IPS-11a (cell line): ENCODE measurements at regions not wholly inside any gene's neighbourhood (a gene's known extent, or its start where the extent isn't known, plus 50 kb on each side); places are given as distances from the start of the nearest gene placed in this dataset.
"Not testable (repeated sequence)": the region's sequence is repeated elsewhere in the genome, so short reads cannot be mapped to it uniquely, and the experiment has no call there.

Source experiments
- H3K4me3 ChIP-seq: one replicate; pipeline ENCODE4 v1.5.1; 2013; ENCODE audit warnings: low read depth, low read length, control low read depth

DNA sequence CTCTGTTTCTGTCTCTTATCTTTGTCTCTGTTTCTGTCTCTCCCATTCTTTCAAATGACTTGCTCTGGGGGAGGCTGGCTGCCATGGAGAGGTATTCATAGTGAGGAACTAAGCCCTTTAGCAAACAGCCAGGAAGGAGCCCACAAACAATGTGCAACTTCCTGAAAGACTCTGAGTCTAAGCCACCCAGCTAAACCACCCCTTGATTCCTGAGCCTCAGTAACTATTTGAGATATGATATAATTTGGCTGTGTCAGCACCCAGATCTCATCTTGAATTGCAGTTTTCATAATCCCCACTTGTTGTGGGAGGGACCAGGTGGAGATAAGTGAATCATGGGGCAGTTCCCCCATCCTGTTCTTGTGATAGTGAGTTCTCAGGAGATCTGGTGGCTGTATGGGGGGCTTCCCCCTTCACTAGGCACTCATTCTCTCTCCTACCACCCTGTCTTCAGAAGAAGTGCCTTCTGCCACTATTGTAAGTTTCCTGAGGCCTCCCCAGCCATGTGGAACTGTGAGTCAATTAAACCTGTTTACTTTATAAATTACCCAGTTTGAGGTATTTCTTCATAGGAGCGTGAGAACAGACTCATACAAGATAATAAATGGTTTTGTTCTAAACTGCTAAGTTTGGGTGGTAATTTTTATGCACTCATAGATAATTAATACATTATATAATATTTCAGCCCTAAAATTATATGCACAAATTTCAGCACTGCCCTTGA is 121.2 kb upstream of the FOXP2 start:
- no peak overlapping the region for H3K4me3 ChIP-seq

DNA sequence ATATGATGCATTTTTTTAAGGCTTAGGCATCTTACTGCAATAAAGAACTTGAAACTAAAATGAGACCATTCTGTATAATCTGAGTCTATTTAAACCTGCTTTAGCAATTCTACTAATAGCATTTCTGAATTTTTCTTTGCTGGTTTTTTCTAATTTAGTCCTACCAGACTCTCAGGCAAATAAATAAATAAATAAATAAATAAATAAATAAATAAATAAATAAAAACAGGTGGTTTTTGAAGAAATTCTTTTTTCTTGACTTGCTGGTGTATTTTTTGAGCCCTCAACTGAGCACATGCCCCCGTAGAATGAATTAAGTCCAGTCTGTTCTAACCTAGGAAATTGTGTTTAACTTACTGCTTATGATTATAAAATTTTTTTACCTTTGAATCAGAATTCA is 134.7 kb upstream of the FOXP2 start:
- no peak overlapping the region for H3K4me3 ChIP-seq

DNA sequence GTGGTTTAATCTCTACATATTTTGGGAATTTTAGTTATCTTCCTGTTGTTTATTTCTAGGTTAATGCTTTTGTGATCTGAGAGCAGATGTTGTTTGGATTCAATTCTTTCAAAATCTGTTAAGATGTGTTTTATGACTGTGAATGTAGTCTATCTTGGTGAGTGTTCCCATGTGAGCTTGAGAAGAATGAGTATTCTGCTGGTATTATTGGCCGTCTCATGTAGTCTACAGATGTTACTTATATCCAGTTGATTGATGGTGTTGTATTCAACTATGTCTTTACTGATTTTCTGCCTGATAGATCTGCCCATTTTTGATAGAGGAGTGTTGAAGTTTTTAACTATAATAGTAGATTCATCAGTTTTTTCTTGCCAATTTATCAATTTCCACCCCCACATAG is 141.4 kb upstream of the FOXP2 start:
- H3K4me3 ChIP-seq, result no peak overlapping the region

DNA sequence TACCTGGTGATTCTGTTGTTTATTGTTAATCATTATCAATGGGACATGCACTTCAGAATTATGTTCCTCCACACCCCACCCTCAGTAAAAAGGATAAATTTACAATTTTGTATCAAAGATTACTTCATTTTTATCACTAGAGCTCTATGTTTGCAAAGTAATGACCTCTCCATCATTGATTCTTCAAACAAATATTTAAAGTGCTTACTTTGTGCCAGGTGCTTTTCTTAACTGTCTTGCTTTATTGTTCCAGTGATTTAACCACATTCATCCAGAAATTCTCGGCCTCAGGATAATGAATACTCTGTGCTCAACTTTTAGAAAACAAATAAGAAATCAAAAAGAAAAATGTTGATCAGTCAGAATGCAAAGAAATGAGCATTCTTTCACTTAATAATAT is 144.9 kb upstream of the FOXP2 start:
- no peak overlapping the region for H3K4me3 ChIP-seq

DNA sequence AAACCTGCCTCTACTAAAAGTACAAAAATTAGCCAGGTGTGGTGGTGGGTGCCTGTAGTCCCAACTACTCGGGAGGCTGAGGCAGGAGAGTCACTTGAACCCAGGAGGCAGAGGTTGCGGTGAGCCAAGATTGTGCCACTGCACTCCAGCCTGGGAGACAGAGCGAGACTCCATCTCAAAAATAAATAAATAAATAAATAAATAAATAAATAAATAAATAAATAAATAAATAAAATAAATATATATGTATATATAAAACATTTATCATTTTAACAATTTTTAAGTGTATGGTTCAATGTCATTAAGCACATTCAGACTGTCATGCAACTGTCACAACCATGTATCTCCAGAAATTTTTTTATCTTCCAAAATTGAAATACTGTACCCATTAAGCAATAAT is 147.1 kb upstream of the FOXP2 start:
- not testable (repeated sequence) for H3K4me3 ChIP-seq

DNA sequence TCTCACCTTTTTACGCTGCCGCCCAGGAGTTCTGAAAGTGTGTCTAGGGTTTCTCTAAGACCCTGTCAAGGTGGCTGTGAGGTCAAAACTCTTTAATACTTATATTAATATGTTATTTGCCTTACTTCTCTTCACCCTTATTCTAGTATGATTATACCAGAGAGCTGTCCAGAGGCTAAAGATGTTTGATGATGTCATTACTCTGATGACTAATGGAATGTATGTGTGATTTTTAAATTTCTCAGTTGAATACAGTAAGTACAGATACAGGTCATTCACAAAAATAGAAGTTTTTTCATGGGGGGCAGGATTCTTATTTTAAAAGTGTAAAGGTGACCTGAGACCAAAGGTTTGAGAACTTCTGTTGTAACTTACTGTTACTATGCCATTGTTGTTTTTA is 150.6 kb upstream of the FOXP2 start:
- no peak overlapping the region for H3K4me3 ChIP-seq

DNA sequence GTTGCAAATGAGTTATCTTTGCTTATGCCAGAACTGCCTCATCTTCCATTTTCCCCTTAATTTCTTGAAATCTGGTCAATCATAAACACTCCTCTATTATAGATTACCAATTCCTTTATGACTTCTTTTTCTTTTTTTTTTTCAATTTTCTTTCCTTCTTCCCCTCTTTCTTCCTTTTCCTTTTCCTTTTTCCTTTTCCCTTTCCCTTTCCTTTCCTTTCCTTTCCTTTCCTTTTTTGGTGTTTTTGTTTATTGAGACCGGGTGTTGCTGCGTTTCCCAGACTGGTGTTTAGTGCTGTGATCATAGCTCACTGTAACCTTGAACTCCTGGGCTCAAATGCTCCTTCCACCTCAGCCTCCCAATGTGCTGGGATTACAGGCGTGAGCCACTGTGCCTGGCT is 151.4 kb upstream of the FOXP2 start:
- no peak overlapping the region for H3K4me3 ChIP-seq

DNA sequence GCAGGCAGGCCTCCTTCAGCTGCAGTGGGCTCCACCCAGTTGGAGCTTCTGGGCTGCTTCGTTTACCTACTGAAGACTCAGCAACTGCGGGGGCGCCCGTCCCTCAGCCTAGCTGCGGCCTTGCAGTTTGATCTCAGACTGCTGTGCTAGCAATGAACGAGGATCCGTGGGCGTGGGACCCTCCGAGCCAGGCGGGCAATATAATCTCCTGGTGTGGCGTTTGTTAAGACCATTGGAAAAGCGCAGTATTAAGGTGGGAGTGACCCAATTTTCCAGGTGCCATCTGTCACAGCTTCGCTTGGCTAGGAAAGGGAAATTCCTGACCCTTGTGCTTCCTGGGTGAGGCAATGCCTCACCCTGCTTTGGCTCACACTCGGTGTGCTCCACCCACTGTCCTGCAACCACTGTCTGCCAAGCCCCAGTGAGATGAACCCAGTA is 159.2 kb upstream of the FOXP2 start:
- no peak overlapping the region for H3K4me3 ChIP-seq

DNA sequence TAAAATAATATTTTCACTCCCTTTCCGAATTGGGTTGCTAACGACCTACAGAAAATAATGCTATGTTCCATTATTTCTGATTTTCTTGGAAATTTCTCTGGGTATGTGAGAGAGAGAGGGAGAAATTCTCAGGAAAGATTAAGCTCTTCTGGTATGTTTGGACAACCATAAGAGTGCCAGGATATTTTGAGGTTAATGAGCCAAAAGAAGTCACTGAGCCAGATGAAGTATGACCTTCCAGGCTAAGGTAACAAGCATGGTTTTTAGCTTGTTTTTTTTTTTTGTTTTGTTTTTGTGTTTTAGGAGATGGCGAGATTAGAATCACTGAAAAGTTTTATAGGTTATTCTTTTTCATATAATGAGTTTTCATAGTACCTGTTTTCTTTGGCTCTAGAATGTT is 171.0 kb upstream of the FOXP2 start:
- H3K4me3 ChIP-seq, result no peak overlapping the region

DNA sequence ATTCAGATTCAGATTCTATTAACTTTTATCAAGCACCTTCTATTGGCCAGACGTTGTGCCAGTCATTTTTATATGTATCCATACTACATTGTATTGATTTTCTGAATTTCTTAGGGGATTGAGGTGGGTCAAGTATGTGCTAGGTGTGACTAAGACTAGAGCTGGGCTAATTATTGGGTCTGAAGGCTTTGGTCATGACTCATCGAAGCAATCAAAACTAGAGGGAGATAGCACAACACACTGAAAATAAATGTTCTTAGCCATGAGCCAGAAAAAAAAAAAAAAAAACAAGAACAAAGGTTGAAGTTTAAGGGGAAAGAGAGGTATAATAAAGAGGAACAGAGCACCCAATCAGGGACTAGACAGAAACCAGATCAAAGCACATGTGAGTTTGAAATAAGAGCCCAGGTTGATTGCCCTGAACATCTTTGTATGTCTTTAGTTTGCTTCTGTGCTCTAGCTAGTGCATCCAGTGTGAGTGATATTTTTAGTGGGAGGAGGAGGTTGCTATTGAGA is 171.6 kb upstream of the FOXP2 start:
- no peak overlapping the region for H3K4me3 ChIP-seq

DNA sequence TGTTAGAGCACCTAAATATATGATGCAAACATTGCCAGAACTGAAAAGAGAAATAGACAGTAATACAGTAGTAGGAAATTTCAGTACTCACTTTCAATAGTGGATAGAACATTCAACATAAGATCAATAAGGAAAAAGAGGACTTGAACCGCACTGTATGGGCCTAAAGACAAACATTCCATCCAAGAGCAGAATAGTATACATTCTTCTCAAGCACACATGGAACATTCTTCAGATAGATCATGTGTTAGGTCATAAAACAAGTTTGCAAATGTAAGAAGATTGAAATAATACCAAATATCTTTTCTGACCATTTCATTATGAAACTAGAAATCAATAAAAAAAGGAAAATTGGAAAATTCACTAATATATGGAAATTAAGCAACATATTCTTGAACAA is 185.4 kb upstream of the FOXP2 start:
- H3K4me3 ChIP-seq, result no peak overlapping the region

DNA sequence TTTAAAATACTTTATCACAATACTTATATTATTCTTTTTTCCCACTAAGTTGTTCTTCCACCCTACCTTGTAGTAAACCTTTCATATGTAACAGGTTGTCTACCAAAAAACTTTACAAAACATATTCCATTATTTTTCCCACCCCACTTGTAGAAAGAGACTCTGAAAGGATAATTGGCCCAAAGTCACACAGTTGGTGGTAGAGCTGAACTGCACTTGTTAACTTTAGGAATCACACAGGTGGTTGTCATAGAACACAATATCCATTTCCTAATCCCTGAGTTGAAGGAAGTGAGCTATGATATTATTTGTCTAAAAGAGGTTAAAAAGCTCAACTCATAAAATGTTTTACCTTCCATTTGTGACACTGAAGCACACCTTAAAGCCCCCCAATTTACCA is 188.8 kb upstream of the FOXP2 start:
- no peak overlapping the region for H3K4me3 ChIP-seq

DNA sequence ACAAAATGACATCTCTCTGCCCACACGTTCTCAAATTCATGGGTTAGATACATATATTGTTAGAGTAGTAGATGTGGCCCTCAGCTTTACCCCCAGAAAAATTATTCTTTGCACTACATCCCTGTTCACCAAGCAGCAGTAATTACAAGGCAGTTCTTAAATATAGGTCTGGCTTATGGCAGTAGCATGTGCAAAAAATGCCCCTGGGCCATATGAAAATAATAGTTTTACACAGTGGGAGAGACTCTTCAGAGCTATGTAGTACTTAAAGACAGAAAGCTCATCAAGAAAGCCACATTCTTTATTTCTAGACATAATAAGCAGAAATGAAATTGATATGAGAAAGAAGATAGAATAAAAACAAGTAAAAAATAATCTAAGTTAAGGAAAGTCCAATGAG is 196.3 kb upstream of the FOXP2 start:
- no peak overlapping the region for H3K4me3 ChIP-seq

DNA sequence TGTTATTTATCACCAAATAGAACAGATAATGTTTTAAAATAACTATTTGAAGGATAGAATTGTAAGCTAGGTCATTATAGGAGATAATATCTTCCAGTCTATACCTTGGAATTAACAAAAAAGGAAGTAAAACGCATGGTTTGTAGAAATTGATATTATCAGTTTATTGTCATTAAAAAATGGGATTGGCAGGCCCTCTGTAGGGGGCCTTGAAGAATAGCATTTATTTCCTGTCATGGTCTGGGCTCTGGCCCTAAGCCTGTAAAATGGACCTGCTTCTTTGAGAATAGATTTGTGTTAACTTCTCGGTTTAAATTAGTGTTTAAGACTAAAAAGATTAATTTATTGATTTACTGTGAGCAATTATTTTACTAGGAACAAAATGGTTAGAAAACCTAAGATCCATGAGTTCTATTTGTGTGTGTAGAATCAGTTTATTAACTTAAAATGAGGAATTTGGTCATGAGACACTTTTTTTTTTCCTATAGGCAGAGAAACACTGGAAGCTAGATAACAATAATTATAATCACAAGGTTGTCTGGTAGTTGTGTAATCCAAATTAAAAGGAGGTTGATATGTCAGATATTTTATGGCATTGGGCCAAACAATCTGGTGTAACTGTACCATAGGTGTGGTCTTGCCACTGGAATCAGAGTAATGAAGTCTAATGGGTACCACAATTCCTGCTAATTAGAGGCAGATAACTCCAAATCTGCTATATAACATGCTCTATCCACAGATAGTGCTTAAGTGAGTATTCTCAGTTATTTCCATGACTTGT is 197.4 kb upstream of the FOXP2 start:
- H3K4me3 ChIP-seq, result no peak overlapping the region

DNA sequence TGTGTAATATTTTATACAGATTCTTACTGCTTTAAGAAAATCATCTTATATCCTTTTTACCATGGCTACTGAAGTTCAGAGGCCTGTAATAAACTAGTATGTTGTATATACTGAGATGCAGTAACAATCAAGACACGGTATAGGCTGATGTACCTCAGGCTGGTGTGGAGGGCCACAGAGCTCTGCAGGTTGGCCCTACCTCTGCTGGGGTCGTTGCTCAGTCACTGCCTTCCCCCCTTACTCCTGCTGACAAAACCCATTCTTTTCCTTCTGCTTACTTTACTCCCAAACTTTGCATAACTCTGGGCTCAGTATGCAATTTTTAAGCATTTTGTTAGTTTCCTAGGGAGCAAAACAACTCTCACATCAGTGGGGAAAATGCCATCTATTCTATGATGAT is 200.1 kb upstream of the FOXP2 start:
- H3K4me3 ChIP-seq, result no peak overlapping the region

DNA sequence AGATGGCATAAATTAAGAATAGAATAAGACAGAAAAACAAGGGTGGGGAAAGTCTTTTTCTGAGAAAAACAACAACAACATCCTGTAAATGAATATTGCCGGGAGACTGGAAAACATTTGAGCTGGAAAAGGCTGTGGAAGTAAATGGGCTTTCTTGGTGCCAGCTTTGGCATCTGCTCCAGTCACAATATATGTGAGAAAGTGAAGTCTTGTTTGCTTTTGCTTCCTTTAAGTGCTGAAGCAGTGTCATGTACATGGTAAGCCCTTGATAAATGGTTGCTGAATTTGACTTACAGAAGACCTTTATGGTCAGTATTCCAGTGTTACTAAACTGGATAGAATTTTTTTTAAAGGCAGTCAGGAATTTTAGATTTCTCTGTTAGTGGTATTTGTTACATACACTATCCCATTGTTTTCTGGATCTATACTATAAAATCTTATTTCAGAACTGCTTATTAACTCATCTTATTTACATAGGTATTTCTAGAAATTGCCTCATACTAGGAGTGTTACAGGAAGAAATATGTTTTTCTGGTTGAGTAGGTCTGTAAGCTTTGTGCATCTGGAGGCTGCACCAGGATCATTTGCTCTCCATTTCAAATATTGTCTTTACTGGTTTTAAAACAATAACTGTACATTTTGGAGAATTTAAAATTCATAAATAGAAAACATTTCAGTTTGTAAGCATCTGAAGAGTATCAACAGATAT is 201.7 kb upstream of the FOXP2 start:
- H3K4me3 ChIP-seq, result no peak overlapping the region

DNA sequence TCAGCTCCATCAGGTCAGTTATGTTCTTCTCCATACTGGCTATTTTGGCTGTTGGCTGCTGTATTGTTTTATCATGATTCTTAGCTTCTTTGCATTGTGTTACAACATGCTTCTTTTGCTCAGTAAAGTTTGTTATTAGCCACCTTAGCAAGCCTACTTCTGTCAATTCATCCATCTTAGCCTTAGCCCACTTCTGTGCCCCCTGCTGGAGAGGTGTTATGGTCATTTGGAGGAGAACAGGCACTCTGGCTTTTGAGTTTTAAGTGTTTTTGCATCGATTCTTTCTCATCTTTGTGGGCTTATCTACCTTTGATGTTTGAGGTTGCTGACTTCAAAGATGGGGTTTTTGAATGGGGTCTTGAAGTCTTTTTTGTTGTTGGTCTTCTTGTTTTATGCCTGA is 204.6 kb upstream of the FOXP2 start:
- H3K4me3 ChIP-seq, result no peak overlapping the region

DNA sequence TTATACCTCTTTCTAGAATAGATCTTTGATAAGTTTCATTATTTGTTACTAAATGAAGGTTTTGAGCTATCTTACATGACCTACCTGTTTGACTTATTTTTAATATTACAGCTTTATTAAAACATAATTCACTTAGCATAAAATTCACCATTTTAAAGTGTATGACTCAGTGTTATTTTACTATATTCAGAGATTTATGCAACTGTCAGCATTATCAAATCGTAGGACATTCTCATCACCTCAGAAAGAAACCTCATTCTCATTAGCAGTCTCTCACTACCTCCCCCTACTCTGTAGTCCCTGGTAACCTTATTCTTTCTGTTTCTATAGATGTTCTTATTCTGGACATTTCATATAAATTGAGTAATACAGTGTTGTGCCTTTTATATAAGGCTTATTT is 207.9 kb upstream of the FOXP2 start:
- no peak overlapping the region for H3K4me3 ChIP-seq

DNA sequence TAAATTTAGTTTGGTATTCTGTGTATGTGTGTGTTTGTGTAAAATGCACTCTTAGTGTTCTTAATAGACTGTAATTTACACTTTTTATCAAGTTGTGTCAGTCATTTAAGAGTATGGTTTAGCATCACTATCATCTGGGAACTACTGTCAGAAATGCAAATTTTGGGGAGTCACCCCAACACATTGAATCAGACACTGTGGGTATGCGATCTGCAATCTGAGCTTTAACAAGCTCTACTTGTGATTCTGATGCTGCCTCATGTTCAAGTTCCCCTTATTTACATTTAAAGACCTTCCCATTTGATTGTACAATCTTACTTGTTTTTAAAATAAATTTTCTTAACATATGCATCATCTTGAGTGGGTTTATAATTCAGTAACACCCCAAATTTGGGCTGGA is 218.1 kb upstream of the FOXP2 start:
- no peak overlapping the region for H3K4me3 ChIP-seq

DNA sequence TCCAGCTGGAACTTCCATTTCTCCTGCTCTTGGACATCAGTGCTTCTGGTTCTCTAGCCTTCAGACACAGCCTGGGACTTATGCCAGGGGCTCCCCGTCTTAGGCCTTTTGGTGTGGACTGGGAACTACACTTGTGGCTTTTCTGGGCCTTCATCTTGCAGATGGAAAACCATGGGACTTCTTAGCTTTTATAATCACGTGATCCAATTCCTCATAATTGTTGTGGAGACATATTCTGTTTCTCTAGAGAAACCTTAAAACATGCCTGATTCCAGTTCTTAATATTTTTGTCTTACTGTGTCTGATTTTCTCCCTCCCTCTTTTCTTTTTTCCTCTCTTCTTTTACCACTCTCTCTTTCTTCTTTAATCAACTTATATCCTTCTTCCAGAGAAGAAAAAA is 224.2 kb upstream of the FOXP2 start:
- H3K4me3 ChIP-seq, result no peak overlapping the region

DNA sequence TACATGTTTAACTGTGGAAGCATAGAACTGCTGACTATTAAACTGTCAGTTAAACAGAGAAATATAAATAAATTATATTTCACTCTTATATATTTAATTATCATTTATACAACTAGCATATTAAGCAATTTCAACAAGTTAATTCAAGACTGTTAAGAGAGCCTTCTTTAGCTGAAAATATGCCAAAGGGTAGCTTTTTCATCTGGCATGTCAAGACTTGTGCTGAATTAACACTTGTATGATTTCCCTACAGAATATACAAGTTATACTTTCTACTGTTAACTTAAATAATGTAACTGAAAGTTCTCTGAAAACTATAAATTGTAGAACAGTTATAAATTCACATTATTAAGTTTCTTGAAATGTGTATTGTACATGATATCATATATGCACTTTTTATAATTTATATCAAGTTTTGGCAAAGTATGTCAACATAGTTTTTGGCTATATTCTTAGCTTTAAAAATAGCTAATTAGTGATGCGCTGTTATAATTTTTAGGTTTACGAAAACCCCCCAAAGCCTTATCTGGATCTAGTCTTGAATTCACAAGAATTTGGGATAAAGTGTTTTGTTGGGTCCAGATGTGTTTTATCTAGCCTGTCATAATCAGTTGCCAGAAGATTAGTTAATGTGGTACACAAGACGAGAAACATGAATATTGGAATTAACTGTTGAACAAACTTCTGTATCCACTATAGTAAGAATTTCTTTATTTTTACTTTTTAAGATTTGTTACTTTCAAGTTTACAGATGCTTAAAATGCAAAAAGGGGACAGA is 231.1 kb upstream of the FOXP2 start:
- H3K4me3 ChIP-seq, result no peak overlapping the region
